OCI-LY3 (cell line): ENCODE measurements at regions not wholly inside any gene's neighbourhood (a gene's known extent, or its start where the extent isn't known, plus 50 kb on each side); places are given as distances from the start of the nearest gene placed in this dataset.

Experiments
- H2AFZ ChIP-seq: fragments of 200-600, 300-600 bp; shearing (Covaris generic); 2 replicates; pipeline ENCODE4 v1.6.0; 2014; ENCODE audit warnings: antibody characterized with exemption, low read depth, low read length
- H3K27ac ChIP-seq: fragments of 200-600, 300-600 bp; sonication (generic); 2 replicates; pipeline ENCODE4 v1.5.1; 2014; ENCODE audit warnings: mild to moderate bottlenecking, low read length, moderate library complexity, mixed read lengths
- H3K27me3 ChIP-seq: fragments of 200-600, 300-600 bp; sonication (generic); 2 replicates; pipeline ENCODE4 v1.6.1; 2014; ENCODE audit warnings: low read depth, low read length, mixed read lengths
- H3K36me3 ChIP-seq: fragments of 200-600, 300-600 bp; sonication (generic); replicated peaks from 2 replicates; pipeline ENCODE3; 2014; ENCODE audit warnings: low read depth, low read length, mixed read lengths
- H3K4me1 ChIP-seq: fragments of 300-600, 200-600 bp; sonication (generic); 2 replicates; pipeline ENCODE4 v1.6.1; 2014; ENCODE audit warnings: low read length, mixed read lengths
- H3K4me2 ChIP-seq: fragments of 200-600, 300-600 bp; sonication (generic); 2 replicates; pipeline ENCODE4 v1.6.1; 2014; ENCODE audit warnings: low read length, mixed read lengths
- H3K4me3 ChIP-seq: fragments of 300-600, 200-600 bp; sonication (generic); 2 replicates; pipeline ENCODE4 v1.5.1; 2014; ENCODE audit warnings: antibody characterized with exemption, mild to moderate bottlenecking, low read length, moderate library complexity
- H3K79me2 ChIP-seq: fragments of 300-600, 200-600 bp; shearing (Covaris generic); 2 replicates; pipeline ENCODE4 v1.6.1; 2014; ENCODE audit warnings: mild to moderate bottlenecking, low read length, mixed read lengths
- H3K9ac ChIP-seq: fragments of 300-600, 200-600 bp; shearing (Covaris generic); 2 replicates; pipeline ENCODE4 v1.6.0; 2014; ENCODE audit warnings: mild to moderate bottlenecking, low read length, moderate library complexity
- H3K9me3 ChIP-seq: fragments of 200-600, 300-600 bp; shearing (Covaris generic); 2 replicates; pipeline ENCODE4 v1.6.1; 2014; ENCODE audit warnings: low read length, mixed read lengths; ENCODE audit not compliant: insufficient read depth
- H4K20me1 ChIP-seq: fragments of 200-600, 300-600 bp; sonication (generic); 2 replicates; pipeline ENCODE4 v1.6.1; 2016; ENCODE audit warnings: low read length, mixed read lengths; ENCODE audit not compliant: insufficient read depth
- EZH2phosphoT487 ChIP-seq: fragments of 200-600 bp; shearing (Covaris generic); IDR thresholded peaks from 2 replicates; pipeline ENCODE4 v1.6.1; 2018; ENCODE audit warnings: antibody characterized with exemption, mixed run types, low read depth
- TF ChIP-seq, protein P1 (sequence below): fragments of 200-600, 300-600 bp; sonication (generic); IDR thresholded peaks from 2 replicates; pipeline ENCODE4 v1.5.1; 2014; ENCODE audit warnings: antibody characterized with exemption, low read length, low read depth

DNA sequence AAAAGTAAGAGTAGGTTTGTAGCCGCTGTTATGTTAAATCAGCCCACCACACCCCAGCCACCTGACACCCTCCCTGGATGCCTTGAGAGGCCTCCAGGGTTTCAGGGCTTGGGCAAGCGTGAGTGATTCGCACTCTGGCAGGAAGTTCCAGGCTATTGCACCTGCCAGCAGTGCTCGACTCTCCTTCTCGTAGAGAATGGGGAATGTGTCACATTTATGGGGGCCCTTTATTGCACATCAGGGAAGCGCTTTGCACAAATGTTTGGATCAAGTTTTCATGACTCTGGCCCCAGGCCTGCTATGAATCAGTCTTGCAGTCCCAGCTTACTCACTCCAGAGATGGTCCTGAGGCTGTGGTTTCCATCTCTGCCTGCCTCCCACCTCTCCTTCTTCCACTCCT is 66.1 kb upstream of the ADRA1B start:
- TF ChIP-seq, protein P1, sequence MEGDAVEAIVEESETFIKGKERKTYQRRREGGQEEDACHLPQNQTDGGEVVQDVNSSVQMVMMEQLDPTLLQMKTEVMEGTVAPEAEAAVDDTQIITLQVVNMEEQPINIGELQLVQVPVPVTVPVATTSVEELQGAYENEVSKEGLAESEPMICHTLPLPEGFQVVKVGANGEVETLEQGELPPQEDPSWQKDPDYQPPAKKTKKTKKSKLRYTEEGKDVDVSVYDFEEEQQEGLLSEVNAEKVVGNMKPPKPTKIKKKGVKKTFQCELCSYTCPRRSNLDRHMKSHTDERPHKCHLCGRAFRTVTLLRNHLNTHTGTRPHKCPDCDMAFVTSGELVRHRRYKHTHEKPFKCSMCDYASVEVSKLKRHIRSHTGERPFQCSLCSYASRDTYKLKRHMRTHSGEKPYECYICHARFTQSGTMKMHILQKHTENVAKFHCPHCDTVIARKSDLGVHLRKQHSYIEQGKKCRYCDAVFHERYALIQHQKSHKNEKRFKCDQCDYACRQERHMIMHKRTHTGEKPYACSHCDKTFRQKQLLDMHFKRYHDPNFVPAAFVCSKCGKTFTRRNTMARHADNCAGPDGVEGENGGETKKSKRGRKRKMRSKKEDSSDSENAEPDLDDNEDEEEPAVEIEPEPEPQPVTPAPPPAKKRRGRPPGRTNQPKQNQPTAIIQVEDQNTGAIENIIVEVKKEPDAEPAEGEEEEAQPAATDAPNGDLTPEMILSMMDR, result no peak
- TF ChIP-seq EZH2phosphoT487, result no peak
- Histone ChIP-seq H3K79me2 (no peaks in the 10 kb centered on the region), H3K36me3 (no peaks in the 10 kb centered on the region), H3K4me1 (no peaks in the 10 kb centered on the region), H2AFZ (no peak overlapping the region), H3K9ac (no peak overlapping the region), H3K9me3 (no peaks in the 10 kb centered on the region), H3K27me3 (no peaks in the 10 kb centered on the region), H4K20me1 (no peaks in the 10 kb centered on the region), H3K4me2 (no peak overlapping the region), H3K27ac (no peak overlapping the region), H3K4me3 (no peak overlapping the region)

DNA sequence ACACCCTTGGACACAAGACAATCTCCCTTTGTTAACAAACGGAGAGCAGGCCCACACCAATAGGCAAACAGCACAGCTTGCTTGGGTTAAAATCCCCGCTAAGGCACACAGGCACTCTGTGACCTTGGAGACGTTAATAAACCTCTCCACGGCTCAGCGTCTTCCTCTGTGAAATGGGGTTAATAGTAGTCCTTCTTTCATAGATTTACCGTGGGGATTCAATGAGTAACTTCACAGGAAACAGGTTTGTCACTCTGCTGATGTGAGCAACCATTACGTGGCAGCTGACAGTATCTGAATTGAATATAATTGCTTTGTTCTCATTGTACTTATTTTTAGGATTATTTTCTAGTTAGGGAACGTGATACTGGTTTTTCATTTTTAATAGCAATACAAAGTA is 65.2 kb upstream of the ADRA1B start:
- Histone ChIP-seq H3K9ac (no peak overlapping the region), H3K4me2 (no peak overlapping the region), H3K4me3 (no peak overlapping the region), H3K79me2 (no peaks in the 10 kb centered on the region), H3K27ac (no peak overlapping the region), H4K20me1 (no peaks in the 10 kb centered on the region), H3K9me3 (no peaks in the 10 kb centered on the region), H3K27me3 (no peaks in the 10 kb centered on the region), H2AFZ (no peak overlapping the region), H3K4me1 (no peaks in the 10 kb centered on the region), H3K36me3 (no peaks in the 10 kb centered on the region)
- no peak for TF ChIP-seq EZH2phosphoT487
- TF ChIP-seq, protein P1, result no peak

DNA sequence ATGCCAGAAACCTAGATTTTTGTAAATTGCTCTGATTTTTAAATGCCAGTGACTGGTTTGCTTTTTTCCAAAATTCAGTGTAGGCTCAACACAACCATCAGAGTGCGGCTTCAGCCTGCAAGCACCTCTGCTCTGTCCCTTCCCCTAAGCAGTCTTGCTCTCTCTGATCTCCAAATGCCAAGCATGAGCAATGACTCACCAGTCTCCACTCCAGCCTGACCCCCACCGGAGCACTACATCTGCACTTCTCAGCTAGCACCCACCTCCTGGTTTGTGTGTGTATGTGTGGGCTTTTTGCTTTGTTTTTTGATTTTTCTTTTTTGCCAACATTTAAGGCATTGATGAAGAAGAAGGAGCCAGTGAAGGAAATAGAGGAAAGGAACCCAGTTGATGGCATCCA is 61.4 kb upstream of the ADRA1B start:
- H3K27me3 ChIP-seq, result no peaks in the 10 kb centered on the region
- H3K36me3 ChIP-seq, result no peaks in the 10 kb centered on the region
- no peak for TF ChIP-seq EZH2phosphoT487
- TF ChIP-seq, protein P1, result no peak
- no peaks in the 10 kb centered on the region for H3K79me2 ChIP-seq
- H3K4me1 ChIP-seq, result no peaks in the 10 kb centered on the region
- no peak overlapping the region for H3K27ac ChIP-seq
- no peak overlapping the region for H2AFZ ChIP-seq
- H3K9me3 ChIP-seq, result no peaks in the 10 kb centered on the region
- no peak overlapping the region for H3K9ac ChIP-seq
- H3K4me3 ChIP-seq, result no peak overlapping the region
- H3K4me2 ChIP-seq, result no peak overlapping the region
- no peaks in the 10 kb centered on the region for H4K20me1 ChIP-seq

DNA sequence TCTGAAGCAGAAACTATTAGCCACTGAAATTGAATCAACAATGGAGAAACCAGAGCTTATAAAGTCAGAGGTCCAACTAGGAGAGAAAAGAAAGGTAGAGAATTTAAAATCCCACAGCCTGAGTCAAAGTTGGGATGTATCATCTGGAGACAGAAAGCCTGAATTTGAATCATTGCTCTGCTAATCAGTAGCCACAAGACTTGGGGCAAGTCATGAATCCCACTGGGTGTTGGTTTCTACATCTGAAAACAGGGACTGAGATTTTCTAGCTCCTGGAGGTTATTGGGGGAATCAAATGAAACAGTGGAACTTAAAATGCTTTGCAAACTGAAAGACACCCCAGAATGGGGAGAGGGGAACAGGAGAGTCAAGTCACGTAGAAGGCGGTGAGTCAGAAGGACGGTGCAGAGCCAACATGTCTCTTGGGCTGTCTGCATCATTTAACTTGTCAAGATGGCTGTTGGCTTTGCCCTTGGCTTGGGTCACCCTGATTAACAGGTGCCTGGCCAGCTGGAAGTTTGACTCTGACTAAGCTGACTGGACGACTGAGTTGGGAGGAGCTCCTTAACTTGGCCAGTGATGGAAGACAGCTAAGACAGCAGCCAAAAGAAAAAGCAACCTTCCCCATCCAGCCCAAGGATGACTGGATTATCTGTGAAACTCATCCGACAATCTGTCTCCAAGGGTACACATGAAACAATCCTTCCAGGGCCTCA is 60.6 kb upstream of the ADRA1B start:
- no peak overlapping the region for H3K27ac ChIP-seq
- no peak overlapping the region for H3K4me3 ChIP-seq
- TF ChIP-seq, protein P1, result no peak
- no peak for TF ChIP-seq EZH2phosphoT487
- no peak overlapping the region for H2AFZ ChIP-seq
- no peaks in the 10 kb centered on the region for H3K9me3 ChIP-seq
- no peaks in the 10 kb centered on the region for H3K79me2 ChIP-seq
- H4K20me1 ChIP-seq, result no peaks in the 10 kb centered on the region
- H3K36me3 ChIP-seq, result no peaks in the 10 kb centered on the region
- H3K4me2 ChIP-seq, result no peak overlapping the region
- H3K27me3 ChIP-seq, result no peaks in the 10 kb centered on the region
- no peaks in the 10 kb centered on the region for H3K4me1 ChIP-seq
- no peak overlapping the region for H3K9ac ChIP-seq
